GM19035 (cell line): ENCODE measurements at regions not wholly inside any gene's neighbourhood (a gene's known extent, or its start where the extent isn't known, plus 50 kb on each side); places are given as distances from the start of the nearest gene placed in this dataset.

Experiments
- ATAC-seq: cut with Tn5 transposase; IDR thresholded peaks from one replicate; pipeline ENCODE4 v1.9.1; 2021; ENCODE audit not compliant: unreplicated experiment

- ATAC-seq, result no peak
Measured at GRCh38 chrX:30156880-30157560, 58.3 kb upstream of the MAGEB2 start.

GRCh38 chrX:30161043-30161442 lies 54.3 kb upstream of the MAGEB2 start:
- ATAC-seq, result no peak
